ENCODE measurements at regions not wholly inside any gene's neighbourhood (a gene's known extent, or its start where the extent isn't known, plus 50 kb on each side); places are given as distances from the start of the nearest gene placed in this dataset.

DNA sequence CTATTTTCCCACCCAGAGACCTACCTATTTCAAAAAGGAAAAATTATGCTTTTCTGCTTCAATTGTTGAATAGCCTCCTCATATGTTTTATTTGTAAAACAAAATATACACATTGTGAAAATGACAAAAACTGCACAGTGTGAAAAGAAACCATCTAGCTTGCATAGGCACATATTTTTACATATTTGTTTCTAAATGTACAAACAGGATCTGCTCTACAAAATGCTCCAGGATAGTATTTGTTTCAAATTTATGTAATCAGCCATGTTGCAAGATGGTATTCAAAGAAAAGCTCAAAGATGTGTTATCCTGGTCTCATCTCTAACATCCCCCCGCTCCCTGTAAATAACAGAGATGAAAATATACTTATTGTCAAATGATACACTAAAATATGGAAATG, 366.1 kb upstream of the MPDZ start:
- TF ChIP-seq EZH2 (IDR thresholded peaks at IDR 0.05; ENCODE audit: low read length) = no peak
- no peak for TF ChIP-seq CTCF (optimal IDR thresholded peaks at IDR 0.05 in 1 of 3, IDR thresholded peaks at IDR 0.05 in 1 of 3, conservative IDR thresholded peaks at IDR 0.05 in 1 of 3; ENCODE audit: extremely low read depth in 1 of 3, insufficient read depth in 2 of 3, low read length in 3 of 3)

All from keratinocyte (primary cell).